ENCODE measurements at regions not wholly inside any gene's neighbourhood (a gene's known extent, or its start where the extent isn't known, plus 50 kb on each side); places are given as distances from the start of the nearest gene placed in this dataset.

DNA sequence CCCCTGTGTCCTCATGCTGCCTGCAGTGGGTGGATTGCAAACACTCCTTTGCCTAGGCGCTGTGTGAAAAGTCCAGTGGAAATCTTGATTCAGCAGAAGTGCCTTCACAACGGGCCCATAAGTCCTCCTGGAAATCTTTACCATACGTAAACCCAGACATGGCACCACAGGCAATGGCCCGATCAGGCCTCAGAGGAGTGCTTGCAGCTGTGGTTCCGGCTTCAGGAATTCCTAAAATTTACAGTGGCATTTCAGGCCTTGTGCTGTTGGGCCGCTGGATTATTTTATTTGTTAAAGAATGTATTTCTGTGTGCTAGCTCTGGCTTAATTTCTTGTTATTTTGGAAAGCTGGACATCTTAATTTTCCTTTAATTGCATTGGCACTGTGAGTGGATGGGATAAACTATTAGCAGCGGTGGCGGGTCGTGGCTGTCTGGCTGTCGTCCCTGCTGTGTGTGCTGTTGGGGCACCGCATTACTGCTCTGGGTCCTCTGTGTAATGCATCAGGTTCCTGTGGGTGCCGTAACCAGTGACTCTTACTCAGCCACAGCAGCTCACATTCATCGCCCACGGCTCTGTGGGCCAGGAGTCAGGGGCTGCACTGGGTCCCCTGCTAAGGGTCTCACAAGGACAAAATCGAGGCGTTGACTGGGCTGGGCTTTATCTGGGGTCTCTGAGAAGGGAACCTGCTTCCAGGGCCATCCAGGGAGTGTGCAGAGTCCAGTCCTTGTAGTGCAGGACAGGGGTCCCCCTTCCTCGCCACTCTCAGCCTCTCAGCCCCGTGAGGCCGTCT is 73.1 kb downstream of the RTP5 start:
- no peak for DNase-seq (ENCODE audit: low read depth)

DNA sequence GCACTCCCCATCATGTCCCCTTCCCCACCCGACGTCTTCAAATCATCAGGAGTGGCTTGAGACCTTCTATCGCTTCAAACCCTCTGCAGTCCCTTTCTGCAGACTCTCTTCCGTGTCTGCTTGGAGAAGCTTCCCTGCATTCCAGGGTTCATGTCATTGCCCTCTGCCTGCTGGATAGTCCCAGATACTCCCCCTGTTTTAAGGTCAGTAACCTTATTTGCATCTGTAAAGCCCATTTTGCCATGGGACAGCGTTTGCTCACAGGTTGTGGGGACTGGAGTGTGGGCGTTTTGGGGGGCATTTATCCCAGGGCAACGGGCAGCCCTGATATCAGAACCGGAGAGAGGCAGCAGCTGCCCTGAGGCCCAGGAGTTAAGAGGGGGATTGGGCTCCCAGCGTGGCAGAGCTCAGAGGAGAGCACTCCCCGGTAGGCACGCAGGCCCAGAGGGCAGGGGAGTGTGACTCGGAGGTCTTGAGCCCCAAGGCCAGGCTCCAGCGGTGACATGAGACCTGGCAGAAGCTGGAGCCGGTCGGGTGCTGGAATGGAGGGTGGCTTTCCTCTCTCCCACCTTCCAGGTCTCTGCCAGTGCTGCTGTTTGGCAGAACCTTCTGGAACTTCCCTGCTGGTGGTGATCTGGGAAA is 73.8 kb downstream of the RTP5 start:
- DNase-seq (ENCODE audit: low read depth), result no peak

DNA sequence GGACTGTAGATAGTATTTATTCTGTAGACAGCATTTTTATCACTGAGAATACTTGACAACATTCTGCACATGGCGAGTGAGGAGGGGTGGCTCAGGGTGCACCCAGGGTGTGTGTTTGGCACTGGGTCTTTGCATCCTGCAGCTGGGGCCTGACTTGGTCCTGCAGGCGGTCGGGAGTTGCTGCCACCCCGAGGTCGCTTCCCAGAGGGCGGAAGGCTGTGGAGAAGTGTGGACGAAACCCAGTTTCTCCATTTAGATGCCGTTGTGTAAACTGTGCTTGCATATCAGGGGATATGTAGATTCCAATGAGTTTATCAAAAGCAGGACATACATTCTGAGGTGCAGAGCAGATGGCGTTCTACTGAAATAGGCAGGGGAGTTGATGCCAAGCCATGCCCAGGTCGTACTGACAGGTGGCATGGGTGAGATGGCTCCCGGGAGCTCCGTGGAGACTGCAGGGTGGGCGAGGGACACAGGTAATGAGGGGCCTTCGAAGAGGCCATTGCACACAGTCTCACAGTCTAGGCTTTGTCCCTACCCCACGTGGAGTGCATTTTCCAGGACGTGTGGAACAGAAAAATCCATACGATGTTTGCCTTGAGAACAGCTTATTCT is 74.5 kb downstream of the RTP5 start:
- DNase-seq (ENCODE audit: low read depth), result no peak

DNA sequence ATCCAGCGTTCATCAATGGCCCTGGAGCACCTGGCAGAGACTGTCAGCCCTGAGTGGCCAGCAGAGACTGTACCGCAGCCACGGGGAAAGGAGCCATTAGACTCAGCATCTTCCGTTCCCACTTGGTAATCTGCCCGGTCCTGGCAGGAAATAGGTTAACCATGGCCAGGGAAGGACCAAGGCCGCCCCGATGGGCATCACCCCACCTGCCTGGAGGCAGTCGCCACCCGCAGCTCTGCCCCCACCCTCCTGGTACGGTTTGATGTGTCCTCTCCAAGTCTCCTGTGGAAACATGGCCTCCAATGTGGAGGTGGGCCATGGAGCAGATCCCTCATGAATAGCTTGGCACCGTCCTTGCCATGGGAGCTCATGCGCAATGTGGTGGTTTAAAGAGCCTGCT is 75.3 kb downstream of the RTP5 start:
- no peak for DNase-seq (ENCODE audit: low read depth)

DNA sequence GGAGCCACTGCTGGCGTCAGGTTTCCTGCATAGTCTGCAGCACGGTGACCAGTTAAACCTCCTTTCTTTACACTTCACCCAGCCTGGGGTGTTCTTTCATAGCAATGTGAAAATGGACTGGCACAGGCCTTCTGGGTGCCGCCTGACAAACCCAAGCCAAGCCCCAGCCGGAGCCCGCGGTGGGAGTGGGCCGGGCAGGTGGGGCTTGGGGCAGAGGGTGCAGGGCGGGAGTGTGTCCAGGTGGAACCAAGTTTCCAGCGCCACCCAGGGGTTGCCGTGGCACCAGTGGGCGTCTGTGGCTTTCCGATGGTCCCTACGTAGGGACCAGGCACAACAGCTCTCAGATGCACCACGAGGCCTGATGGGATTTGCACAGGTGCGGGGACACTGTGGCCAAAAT is 75.8 kb downstream of the RTP5 start:
- no peak for DNase-seq (ENCODE audit: low read depth)

DNA sequence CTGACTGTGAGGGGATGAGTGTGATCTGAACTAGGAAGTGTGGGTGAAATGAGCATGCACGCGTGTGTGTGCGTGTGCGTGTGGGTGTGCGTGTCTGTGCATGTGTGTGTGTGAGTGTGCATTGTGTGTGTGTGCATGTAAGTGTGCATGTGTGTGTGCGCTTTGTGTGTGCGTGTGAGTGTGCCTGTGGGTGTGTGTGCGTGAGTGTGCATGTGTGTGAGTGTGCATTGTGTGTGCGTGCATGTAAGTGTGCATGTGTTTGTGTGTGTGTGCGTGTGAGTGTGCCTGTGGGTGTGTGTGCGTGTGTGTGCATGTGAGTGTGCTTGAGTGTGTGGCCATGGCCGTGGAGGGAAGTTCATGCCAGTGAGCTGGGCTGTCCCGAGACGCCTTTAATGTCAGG is 76.3 kb downstream of the RTP5 start:
- no peak for DNase-seq (ENCODE audit: low read depth)

DNA sequence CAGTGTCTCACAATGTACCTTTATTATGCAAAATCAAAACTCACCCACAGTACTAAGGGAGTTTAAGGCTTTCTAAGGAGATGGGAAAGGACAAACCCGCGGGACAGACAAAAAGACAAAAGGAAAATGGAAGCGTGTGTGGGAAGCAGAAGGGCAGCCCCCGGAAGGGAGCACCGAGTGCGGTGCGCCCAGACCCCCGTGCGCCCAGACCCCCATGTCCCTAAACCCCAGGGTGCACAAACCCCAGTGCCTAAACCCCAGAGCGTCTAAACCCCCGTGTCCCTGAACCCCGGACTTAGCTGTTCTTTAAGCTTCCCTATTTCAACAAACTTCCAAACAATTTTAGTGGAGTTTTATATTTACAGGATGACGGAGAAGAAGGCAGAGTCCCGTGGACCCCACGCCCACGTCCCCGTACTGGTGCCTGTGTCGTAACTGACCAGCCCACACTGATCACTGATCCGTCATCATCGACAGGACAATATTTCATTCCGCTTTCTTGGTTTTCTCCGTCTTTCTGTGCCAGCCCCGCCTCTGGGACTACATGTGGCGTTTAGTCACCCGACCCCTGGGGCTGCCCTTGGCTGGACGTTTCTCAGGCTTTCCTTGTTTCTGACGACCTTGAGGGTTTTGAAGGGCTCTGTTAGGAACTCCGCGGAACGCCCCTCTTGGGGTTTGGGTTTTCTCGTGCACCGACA is 76.9 kb downstream of the RTP5 start:
- no peak for DNase-seq (ENCODE audit: low read depth)

DNA sequence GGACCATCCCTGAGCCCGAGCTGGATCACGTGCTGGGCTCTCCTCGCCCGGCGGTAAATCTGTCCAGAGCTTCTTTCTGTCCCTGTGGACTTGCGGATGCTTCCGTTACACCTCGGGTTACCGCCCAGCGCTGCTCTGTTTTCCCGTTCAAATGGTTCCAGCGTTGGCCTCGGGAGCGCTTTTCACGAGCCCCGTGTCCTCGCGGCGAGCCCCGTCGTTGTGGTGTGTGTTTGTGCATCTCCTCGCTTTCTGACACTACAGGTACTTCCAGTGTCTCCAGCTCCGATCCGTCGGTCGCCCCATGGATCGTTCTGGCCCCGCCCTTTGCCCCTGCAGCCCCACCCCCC is 77.4 kb downstream of the RTP5 start:
- no peak for DNase-seq (ENCODE audit: low read depth)

DNA sequence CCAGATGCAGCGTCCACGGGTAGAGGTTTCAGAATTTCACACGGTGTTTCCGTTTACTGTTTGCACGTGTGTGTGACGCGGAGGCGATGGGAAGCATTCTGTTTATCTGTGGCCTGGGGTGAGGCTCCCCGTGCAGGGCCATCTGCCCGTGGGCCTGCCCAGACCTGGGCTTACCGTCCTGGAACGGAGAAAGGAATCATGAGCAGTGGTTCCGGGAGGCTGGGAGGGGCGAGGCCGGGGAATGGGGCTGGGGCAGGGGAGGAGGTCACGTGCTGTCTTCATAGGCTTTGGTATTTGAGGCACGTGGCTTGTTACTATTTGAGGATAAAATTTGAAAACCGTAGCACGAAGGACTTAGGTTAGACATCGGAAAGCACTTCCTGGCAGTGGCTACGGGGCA is 77.9 kb downstream of the RTP5 start:
- no peak for DNase-seq (ENCODE audit: low read depth)

DNA sequence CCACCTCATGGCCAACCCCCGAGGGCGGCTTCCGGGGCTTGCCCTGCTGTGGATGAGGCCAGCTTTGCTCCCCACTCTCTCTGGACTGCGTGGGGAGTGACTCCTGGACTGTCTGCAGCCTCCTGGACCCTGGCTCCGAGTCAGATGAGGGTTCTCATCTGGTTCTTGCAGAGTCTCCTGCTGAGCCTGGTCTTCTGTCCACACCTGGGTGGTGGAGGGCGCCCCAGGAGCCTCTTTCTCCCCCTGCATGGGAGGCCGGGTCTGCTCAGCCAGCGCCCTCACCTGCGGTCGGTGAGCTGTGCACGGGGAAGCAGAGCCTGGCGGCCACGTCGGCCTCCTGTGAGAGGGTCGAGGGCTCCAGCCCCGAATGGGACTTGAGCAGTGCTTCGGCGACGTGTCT is 78.3 kb downstream of the RTP5 start:
- DNase-seq (ENCODE audit: low read depth), result no peak

DNA sequence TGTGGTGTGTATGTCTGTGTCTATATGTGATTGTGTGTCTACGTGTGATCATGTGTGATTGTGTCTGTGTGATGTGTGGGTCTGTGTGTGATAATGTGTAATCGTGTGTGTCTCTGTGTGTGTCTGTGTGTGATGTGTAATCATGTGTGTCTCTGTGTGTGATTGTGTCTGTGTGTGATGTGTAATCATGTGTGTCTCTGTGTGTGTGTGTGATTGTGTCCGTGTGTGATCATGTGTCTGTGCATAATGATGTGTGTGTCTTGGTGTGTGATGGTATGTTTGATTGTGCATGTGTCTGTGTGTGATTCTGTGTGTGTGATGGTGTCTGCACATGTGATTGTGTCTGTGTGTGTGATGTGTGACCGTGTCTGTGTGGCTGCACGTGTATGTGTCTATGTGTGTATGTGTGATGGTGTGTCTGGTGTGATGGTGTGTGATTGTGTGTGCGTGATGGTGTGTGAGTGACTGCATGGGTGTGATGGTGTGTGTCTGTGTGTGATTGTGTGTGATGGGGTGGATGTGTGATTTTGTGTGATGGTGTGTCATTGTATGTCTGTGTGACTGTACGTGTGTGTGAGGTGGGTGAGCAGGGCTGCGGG is 78.9 kb downstream of the RTP5 start:
- no peak for DNase-seq (ENCODE audit: low read depth)

DNA sequence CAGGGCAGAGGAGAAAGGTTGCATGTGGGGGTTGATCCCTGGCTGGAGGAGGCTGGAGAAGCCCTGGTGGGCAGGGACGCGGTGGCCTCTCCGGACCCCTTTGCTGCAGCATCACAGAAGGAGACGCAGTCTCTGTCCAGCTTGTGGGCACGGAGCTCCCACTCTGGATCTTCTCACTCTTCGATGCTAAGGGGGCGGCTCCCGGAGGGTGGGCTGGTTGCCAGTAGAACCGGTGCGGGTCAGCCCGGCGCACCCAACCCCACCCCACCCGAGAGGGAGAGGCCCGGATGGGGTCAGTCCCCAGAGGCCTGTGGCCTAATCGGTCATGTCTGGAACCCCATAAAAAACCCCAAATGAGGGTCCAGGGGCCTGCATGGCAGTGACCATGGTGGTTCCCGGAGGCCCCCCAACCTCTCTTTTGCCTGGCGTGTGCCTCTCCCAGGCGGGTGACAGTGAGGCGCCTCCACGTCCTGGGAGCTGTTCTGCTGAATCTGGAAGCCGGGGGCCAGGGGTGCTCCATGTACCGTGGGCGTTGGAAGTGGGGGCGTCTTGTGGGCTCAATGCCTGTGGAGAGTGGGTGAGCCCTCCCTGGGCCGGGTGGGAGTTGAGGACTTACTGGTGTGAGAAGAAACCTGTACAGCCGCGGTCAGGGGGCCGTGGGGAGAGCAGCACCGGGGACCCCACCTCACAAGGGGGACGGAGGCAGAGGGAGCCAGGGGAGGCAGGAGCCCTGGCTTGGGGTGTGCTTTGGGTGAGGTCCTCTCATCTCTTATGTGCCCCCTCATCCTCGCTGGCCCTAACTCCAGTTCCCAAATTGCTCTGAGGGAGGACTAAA is 79.6 kb downstream of the RTP5 start:
- no peak for DNase-seq (ENCODE audit: low read depth)

DNA sequence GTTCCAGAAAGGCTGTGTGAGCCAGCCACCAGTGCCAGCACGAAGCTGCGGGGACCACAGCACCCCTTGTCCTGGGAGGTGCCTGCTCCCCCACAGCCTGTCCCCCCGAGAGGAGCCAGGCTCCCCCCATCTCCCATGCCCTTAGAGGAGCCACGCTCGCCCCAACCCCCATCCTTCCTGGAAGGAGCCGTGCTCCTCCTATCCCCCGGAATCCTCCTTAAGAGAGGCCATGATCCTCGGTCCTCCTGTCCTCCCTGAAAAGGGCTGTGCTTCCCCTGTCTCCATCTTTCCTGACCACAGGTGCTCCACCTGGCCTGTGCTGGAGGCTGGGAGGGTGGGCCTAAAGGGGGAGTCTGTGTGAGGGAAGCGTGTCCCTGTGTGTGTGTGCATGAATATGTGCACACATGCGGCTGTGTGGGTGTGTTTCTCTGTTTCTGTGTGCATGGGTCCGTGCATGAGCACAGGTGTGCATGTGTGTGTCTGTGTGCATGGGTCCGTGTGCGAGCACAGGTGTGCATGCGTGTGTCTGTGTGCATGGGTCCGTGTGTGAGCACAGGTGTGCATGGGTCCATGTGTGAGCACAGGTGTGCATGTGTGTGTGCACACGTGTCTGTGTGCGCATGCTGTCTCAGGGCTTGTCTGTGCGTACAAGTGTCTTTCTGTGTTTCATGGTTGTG is 80.3 kb downstream of the RTP5 start:
- DNase-seq (ENCODE audit: low read depth), result no peak

DNA sequence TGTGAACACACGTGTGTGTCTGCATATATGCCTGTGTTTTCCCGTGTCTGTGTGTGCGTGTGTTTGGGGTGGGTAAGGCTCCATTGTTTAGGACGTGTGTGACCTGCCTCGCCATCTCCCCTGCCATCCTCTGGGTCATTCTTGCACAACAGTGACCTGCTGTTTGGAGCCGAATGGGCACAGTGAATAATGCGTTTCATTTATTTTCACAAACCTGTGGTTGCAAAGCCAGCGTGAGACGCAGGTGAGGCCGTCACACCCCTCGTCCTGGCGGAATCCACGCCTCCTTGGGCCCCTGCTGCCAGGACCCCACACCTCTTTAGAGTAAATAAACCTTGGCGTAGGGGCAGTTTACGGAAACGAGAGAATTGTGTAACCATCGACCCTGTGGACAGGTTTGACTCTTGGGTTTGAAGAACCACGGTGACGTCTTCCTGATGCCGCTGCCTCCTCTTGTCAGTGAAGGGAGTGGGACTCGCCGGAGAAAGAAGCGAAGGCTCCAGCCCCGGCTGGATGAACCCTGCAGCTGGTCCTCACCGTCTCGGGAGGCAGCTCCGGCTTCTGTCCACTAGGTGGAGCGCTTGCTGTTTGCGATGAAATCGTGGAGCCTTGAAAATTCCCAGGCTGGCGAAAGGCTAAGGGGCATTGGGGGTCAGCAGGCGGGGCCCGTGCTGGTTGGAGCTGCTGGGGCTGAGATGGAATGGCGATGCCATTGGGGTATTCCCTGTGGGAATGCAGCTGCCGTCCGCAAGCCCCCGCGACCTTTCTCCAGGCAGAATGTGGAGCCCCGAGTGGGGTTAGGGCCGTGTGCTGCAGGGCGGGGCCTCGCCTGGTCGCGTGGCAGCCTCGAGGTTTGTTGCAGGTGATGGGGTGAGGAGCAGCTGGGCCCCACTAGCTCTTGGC is 81.1 kb downstream of the RTP5 start:
- no peak for DNase-seq (ENCODE audit: low read depth)

DNA sequence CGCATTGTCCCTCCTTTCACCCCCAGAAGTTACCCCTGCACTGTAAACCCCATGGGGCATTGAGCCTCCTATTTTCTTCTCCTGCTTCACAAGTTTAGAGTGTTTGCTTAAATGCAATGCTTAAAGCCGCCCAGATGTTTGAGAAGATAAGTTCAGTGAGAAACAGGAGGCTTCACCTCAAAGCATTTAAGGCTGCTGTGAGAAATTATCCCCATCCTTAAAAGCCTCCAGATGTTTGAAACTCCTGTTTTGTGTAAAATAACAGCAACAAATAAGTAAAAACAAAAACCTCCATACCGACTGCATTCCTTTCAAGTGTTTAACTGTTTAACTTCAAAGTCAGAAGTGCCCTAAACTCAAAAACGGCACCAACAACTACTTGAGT is 81.8 kb downstream of the RTP5 start:
- no peak for DNase-seq (ENCODE audit: low read depth)

DNA sequence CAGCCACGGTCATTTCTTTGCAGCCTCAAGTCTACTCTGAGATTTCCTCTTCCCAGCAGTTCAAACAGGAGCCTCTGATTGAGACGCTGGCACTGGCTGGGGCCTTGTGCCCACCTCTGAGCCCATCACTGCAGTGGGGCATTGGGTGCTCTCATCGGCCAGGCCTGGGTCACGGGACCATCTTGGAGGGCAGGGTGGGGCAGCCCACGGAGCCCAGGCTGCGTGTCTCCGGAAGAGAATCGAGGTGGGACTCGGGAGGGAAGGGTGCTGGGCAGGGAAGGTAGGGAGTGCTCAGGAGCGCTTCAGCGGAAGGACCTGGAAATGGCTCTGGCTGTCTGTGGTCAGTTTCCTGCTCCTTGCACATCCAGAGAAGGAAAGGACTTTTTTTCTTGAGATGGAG is 82.4 kb downstream of the RTP5 start:
- no peak for DNase-seq (ENCODE audit: low read depth)

DNA sequence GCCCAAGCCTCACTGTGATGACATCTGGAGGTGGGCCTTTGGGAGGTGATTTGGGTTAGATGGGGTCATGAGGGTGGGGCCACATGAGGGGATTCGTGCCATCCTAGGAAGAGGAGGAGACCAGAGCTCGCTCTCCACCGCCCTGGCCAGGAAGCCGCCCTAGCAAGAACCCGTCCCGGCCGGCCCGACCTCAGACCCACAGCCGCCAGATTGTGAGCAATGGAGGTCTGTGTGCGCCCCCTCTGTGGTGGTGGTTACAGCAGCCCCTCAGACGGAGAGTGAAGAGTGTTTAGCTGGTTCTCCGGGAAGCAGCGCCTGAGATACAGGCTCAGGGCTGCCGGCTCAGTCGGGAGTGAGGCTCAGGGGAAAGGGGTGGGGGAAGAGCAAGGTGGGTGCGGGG is 83.3 kb downstream of the RTP5 start:
- no peak for DNase-seq (ENCODE audit: low read depth)

DNA sequence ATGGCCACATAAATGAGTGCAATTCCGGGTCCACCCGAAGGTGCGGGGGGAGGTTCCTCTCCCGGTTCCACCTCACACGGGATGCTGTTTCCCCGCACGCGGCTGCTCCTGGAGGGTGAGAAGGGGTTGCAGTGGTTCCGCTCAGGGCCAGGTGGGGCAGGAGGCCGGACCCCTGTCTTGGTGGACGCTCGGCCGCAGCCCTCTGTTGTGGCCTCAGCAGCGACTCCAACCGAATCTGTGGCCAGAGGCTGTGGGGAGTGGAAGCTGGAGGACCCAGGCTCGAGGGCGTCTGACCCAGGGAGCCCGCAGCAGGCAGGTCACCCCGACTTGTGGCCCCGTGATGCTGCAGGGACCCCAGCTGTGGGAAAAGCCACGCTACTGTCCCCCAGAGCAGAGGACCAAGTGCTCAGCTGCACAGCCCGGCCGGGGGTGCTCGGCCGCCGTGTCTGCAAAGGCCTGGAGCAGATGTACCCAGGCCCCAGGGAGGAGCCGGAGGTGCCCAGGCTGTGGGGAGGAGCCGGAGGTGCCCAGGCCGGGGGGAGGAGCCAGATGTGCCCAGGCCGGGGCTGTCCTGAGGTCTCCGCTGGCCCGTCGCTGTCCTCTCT is 83.9 kb downstream of the RTP5 start:
- no peak for DNase-seq (ENCODE audit: low read depth)

DNA sequence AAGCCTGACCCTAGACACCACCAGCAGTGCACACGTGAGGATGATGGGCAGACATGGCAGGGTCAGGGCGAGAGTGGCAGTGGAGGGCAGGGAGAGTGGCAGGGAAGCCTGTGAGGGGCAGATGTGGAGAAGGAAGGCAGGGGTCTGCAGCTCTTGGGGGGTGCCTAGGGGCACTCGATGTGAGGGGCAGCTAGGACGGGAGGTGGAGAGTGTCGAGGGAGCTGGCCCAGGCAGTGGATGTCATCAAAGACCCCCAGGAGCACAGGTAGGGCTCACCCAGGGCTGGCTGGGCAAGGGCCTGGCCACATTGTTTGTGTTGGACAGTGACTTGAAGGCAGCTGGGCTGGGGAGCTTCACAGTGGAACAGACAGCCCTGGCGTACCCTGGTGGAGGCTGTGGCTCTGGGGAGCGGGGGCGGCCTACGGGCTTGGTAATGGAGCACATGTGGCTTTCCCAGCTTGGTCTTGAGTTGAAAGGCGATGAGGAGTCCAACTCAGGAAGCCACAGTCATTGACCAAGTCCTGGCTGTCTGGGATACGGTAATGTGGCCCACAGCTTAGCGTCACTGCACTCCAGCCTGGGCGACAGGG is 87.1 kb downstream of the RTP5 start:
- DNase-seq (ENCODE audit: low read depth), result no peak

All from GM04503 (cell line).